Right lung (tissue), 2 donors: ENCODE measurements at regions not wholly inside any gene's neighbourhood (a gene's known extent, or its start where the extent isn't known, plus 50 kb on each side); places are given as distances from the start of the nearest gene placed in this dataset.
"Not testable (repeated sequence)": the region's sequence is repeated elsewhere in the genome, so short reads cannot be mapped to it uniquely, and the experiment has no call there.

Source experiments
- DNase-seq, 2 donors: peaks; one replicate each; pipeline ENCODE4 v3.0.0-alpha.2; 2013

- DNase-seq: no peak
These were observed 1653.3 kb upstream of the TMEFF2 start for GRCh38 chr2:193847991-193848390.

- DNase-seq: no peak
These were observed 1652.4 kb upstream of the TMEFF2 start for GRCh38 chr2:193847130-193847529.

GRCh38 chr2:193845604-193846003 is 1650.9 kb upstream of the TMEFF2 start:
- no peak for DNase-seq

GRCh38 chr2:193843675-193844074 is 1648.9 kb upstream of the TMEFF2 start:
- DNase-seq: no peak

GRCh38 chr2:193841384-193842150 is 1646.8 kb upstream of the TMEFF2 start:
- DNase-seq: no peak

GRCh38 chr2:193837111-193837738 is 1642.5 kb upstream of the TMEFF2 start:
- no peak for DNase-seq

- not testable (repeated sequence) for DNase-seq
These were observed 1641.8 kb upstream of the TMEFF2 start for GRCh38 chr2:193836424-193837006.

GRCh38 chr2:193833895-193834294 is 1639.2 kb upstream of the TMEFF2 start:
- DNase-seq: not testable (repeated sequence)

- DNase-seq: no peak
These were observed 1629.7 kb upstream of the TMEFF2 start for GRCh38 chr2:193824474-193824873.

- DNase-seq: no peak
These were observed 1624.2 kb upstream of the TMEFF2 start for GRCh38 chr2:193818801-193819499.

- DNase-seq: no peak
These were observed 1621.3 kb upstream of the TMEFF2 start for GRCh38 chr2:193816008-193816407.

GRCh38 chr2:193810533-193810932 is 1615.8 kb upstream of the TMEFF2 start:
- no peak for DNase-seq

GRCh38 chr2:193808877-193809276 is 1614.1 kb upstream of the TMEFF2 start:
- no peak for DNase-seq

- no peak for DNase-seq
These were observed 1611.5 kb upstream of the TMEFF2 start for GRCh38 chr2:193806088-193806774.

GRCh38 chr2:193796847-193797246 is 1602.1 kb upstream of the TMEFF2 start:
- DNase-seq: no peak

- no peak for DNase-seq
These were observed 1599.2 kb upstream of the TMEFF2 start for GRCh38 chr2:193793914-193794313.

GRCh38 chr2:193783681-193784080 is 1588.9 kb upstream of the TMEFF2 start:
- DNase-seq: no peak

- DNase-seq: no peak
These were observed 1583.6 kb upstream of the TMEFF2 start for GRCh38 chr2:193778293-193778692.

GRCh38 chr2:193776988-193777387 is 1582.3 kb upstream of the TMEFF2 start:
- DNase-seq: no peak

GRCh38 chr2:193774166-193774565 is 1579.4 kb upstream of the TMEFF2 start:
- no peak for DNase-seq

- no peak for DNase-seq
These were observed 1556.6 kb upstream of the TMEFF2 start for GRCh38 chr2:193751299-193751698.

- DNase-seq: no peak
These were observed 1554.8 kb upstream of the TMEFF2 start for GRCh38 chr2:193749485-193749884.
